MM.1S (cell line): ENCODE measurements at regions not wholly inside any gene's neighbourhood (a gene's known extent, or its start where the extent isn't known, plus 50 kb on each side); places are given as distances from the start of the nearest gene placed in this dataset.

ENCODE experiments used
- EZH2 ChIP-seq: fragments of 300-600 bp; sonication (generic); optimal IDR thresholded peaks from 2 replicates; pipeline ENCODE3; 2017; ENCODE audit warnings: low read depth, mild to moderate bottlenecking, antibody characterized with exemption, low read length, mixed read lengths
- EZH2phosphoT487 ChIP-seq: fragments of 300-600 bp; sonication (generic); IDR thresholded peaks from 2 replicates; pipeline ENCODE4 v1.6.1; 2018; ENCODE audit warnings: antibody characterized with exemption, low read length
- TF ChIP-seq, protein P1 (sequence below): fragments of 300-600 bp; sonication (generic); IDR thresholded peaks from 2 replicates; pipeline ENCODE4 v1.5.1; 2016; ENCODE audit warnings: antibody characterized with exemption, low read length, mixed read lengths

GRCh38 chr18:42290318-42291307, 335.6 kb downstream of the PIK3C3 start:
- TF ChIP-seq, protein P1, sequence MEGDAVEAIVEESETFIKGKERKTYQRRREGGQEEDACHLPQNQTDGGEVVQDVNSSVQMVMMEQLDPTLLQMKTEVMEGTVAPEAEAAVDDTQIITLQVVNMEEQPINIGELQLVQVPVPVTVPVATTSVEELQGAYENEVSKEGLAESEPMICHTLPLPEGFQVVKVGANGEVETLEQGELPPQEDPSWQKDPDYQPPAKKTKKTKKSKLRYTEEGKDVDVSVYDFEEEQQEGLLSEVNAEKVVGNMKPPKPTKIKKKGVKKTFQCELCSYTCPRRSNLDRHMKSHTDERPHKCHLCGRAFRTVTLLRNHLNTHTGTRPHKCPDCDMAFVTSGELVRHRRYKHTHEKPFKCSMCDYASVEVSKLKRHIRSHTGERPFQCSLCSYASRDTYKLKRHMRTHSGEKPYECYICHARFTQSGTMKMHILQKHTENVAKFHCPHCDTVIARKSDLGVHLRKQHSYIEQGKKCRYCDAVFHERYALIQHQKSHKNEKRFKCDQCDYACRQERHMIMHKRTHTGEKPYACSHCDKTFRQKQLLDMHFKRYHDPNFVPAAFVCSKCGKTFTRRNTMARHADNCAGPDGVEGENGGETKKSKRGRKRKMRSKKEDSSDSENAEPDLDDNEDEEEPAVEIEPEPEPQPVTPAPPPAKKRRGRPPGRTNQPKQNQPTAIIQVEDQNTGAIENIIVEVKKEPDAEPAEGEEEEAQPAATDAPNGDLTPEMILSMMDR: no peak
- TF ChIP-seq EZH2: no peak
- no peak for TF ChIP-seq EZH2phosphoT487
